Activated CD4-positive, alpha-beta T cell treated with anti-CD3 and anti-CD28 coated beads for 4 hours (primary cell): ENCODE measurements at regions not wholly inside any gene's neighbourhood (a gene's known extent, or its start where the extent isn't known, plus 50 kb on each side); places are given as distances from the start of the nearest gene placed in this dataset.

ENCODE experiments used
- DNase-seq, 2 donors: peaks; one replicate each; pipeline ENCODE4 v3.0.0-alpha.2; 2020

DNA sequence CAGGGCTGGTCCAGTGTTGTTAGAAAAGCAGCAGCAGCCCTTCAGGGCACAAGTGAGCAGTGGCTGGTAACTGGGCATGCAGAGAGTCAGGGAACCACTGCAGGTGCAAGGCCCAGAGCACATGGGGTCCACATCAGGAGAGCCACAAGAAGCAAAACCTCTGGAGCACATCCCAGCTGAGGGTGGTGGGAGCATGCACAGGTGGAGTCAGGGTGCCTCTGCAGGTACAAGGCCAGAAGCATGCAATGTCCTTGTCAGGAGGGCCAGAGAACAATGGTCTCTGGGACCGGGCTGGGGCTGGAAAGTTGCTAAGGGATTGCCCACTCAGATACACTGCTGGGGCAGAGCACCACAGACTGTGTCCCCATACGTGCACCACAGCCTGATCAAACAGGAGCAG lies 226.1 kb upstream of the UBE2E2 start:
- DNase-seq = no peak

DNA sequence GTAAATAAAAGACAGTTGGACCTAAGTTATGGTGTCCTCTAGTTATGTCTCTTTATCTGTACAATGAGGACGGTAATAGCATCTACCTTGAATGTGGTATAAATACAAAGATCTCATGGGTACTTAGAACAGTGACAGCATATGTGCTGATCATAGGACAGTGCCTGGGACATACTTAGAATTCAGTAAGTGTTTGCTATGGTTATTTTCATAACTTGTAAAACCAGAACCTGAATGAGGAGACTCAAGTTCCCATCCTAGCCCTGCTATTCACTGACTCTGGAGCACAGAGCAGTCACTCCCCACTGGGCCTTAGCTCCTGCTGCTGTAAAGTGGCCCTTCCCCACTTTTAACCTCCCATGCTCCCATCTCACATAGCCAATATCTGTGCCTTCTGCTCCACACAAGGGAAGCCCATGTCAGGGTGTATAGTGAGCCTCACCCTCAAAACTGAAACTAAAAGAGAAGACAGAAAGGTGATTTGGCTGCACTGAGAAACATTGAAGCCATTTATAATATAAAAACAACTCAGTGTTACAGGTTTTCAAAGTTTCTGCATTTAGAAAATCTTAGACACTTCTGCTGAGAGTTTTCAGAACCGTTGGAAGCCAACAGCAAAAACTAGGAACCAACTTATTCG lies 225.4 kb upstream of the UBE2E2 start:
- no peak for DNase-seq

DNA sequence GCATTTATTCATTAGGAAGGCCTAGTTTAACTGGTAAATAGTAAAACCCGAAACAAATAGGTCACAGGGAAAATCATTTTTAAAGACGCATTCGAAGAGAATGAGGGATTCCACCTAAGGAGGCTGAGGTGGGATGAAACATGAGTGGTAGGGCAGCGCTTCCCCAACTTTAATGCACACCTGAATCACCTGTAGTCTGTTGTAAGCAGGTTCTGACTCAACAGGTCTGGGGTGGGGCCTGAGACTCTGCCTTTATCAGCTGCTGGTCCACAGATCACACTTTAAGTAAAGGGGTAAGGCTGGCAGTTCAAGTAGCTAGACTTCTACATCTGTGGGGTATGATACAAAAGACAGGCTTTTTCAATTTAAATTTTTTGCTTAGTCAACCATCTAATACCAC lies 223.5 kb upstream of the UBE2E2 start:
- DNase-seq = no peak

DNA sequence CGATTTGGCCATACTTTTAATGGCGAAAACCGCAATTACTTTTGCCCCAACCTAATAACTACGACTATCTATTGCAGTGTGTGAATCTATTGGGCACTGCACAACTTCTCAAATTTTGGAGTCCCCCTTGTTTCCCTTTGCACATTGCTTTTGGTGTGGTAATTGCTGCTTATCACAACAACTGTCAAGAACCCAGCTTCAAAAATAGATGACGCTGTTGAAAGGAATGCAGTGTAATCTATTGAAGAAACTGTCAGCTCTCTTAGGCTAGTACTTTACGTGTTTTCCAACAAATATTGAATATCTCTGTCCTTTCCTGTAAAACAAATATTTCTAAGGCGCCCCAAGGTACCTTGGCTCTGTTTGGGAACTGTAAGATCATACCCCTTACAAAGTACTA lies 222.8 kb upstream of the UBE2E2 start:
- DNase-seq = no peak

DNA sequence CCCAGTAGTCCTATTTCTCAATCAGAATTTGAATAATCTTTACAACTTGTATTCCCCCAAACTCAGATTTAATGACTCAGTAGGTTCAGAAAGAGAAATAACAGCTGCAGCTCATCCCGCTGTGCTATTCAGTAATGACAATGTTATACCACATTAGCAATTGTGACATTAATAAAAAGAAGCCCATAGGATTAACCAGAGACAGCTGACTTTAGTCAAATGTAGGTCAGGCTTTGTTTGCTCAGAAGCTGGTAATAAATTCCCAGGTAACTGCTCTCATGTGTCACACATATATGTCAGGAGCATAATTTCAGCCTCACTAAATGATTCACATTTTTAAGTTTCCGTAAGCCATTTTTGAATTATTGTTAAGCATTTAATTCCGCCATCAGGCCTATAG lies 222.0 kb upstream of the UBE2E2 start:
- DNase-seq = no peak

DNA sequence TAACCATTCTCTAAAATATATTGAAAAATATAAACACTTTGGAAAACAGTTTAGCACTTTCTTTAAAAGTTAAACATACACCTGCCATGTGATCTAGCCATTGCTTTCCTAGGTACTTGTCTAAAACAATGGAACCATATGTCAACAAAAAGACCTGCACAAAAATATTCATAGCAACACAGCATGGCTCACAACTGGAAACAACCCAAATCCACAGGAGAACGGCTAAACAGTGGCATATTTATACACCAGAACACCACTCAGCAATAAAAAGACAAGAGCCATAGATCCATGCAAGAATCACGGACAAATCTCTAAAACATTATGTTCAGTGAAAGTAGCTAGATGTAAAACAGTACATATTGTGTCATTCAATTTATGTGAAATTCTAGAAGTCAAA lies 221.3 kb upstream of the UBE2E2 start:
- no peak for DNase-seq

DNA sequence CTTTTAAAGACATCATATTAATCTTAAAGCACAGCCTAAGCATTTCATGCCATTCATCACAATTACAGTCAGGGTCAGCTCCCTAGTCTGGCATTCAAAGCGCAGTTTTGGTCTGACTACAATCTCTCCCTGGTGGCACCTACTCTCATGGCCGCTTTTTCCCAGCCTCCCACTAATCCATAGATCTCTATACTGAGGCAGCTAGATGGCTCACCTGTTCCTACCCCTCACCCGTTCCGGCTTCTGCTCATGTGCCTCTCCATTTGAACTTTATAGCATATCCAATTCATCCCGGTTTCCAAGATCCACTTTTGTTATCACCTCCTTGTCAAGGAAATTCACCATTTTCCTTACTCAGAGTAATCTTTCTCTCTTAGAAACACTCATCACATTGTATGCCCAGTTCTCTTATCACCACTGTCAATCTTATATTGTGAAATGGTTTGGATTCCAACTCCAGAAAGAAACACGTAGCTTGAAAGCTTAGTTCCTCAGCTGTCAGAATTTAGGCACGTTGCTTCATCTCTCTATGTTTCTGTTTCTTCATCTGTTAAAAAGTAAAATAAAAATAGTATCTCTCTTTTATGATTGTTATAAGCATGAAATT lies 220.0 kb upstream of the UBE2E2 start:
- no peak for DNase-seq

DNA sequence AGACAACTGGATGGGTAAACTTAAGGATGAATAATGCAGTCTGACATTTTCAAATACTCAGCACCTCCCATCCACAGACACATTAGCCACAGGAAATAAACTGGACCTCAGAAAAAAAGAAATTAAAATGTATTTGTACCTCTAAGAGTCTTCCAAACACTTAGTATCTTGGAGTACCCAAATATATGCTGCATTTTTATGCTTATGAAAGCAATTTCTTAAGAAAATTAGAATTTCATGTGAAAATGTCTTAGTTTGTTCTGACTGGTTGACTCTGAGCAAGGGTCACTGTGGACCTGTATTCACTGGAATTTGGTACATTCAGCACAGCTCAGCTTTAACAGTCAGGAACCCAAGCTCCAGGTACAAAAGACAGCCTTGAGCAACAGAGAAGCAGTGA lies 216.2 kb upstream of the UBE2E2 start:
- DNase-seq = no peak

DNA sequence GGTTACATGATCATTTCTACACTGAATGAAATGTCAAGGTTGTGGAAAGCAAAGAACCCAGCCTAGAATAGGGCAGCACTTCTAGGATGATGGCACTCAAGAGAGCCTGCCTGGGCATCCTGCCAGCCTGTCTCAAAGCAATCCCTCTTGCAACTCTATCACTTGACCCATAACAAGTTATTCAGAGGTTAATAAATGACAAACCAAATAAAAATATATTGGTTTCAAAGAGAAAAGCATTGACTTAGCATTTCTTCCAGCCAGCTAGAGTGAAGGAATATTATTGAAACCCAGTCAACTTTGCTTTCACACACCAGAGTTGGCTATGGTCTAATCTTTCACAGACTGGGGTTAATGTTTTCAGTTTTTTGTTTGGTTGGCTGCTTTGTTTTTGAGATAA lies 214.6 kb upstream of the UBE2E2 start:
- no peak for DNase-seq

DNA sequence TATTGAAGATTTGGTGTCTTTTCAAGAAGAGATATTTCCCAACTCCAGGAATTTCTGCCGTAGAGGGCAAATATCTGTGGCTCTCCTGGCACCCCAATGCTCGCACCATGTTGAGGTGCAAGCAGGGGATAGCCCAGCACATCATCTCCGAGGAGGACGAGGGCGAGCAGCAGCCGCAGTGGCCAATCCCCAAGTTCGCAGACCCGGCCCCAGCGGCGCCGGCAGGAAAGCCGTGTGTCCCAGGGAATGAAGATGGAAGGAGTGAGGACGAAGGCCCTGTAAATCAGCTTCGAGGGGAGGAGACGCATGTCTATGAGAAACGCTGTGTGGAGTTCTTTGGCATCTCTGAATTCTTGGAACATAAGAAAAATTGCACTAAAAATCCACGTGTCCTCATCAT lies 213.4 kb upstream of the UBE2E2 start:
- DNase-seq = no peak

DNA sequence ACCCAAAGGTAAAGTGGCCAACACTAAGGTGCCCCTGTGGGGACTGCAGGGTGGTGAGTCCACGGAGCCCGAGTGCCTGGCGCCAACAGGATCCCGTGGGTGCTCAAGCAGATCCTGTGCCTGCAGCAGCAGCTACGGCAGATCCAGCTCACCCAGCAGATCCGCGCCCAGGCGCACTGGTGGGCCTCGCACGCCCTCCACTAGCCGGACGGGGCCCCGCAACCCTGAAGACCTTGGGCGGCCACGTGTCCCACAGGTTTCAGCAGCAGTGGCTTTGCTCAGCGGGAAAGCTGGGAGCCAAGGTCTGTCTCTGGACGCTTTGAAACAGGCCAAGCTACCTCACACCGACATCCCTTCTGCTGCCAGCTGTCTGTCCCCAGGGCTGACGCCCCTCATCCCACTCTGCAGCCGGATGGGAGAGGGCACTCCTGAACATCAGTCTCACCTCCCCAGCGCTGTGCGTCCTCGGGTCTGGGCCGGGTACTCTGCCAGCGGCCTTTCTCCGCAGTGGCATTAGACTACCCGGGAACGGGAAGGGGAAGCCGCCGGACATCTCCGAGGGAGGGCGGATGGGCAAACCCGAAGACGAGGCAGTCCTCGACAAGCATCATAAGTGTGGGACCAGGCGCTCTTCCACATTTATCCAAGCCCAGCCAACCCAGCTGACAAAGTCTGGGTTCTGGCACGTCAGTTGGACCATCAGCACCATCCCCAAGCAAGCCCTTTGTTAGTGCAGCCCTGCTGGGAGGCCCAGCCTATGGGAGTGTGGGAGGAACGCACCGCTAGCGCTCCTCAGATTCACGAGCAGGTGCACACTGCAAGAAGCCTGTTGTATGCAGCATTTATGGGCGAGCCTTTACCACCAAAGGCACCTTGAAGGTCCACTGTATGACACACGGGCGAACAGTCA lies 212.6 kb upstream of the UBE2E2 start:
- no peak for DNase-seq

DNA sequence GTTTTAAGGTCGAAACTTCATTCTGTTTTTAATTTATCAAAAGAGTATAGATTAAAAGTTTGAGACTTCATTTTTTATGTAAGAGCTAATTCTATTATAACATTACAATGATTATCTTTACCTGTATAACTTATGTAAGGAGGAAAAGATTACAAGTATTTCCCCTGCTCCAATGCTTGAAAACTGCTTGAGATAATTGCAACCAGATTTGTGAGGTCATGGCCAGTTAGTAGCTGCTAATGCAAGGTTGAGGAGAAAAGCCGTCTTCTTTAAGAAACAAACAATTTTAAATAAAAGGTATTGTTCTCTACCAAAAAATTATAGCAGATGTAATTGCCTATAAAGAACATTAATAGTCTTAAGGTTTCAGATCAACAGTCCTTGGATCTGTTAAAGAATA lies 208.3 kb upstream of the UBE2E2 start:
- DNase-seq = no peak

DNA sequence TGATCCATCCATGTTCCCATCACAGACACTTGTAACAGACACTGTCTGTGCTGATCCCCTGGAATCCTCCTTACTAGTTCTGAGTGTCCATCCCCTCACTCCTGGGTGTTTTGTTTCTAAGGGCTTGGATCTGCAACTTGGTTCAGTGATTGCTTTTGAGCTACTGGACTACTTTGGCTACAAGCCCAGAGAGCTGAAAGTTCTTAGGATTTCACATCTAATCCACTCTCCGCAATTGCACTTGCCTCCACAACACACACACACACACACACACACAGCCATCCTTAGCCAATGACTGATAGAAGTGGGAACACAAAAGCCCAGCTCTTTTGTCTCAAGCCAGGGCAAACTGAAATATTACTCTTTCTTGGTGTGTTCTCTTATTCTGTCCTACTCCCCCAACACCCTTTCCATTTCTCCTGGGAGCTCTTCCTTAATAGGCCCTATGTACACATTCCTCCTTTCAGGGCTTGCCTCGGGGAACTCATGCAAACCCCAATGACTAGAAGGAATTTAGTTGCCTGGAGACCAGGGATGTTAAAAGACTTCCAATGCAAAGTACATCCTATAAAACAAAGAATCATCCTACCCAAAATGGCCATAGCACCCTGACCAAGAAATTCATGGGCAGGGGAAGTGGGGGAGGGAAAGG lies 206.1 kb upstream of the UBE2E2 start:
- DNase-seq = no peak

DNA sequence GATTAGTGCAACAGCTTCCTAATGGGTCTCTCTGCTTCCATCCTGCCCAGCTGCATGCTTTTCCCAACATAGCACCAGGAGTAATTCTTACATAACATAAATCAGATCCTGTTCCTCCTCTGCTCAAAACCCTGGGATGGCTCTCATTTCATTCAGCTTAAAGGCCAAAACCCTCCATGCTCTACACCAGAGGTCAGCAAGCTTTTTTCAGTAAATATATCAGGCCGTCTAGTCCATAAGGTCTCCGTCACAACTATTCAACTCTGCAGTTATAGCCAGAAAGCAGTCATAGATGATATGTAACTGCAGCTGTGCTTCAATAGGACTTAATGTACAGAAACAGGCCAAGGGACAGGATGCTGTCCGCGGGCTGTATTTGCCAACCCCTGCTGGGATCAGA lies 202.8 kb upstream of the UBE2E2 start:
- DNase-seq = no peak

DNA sequence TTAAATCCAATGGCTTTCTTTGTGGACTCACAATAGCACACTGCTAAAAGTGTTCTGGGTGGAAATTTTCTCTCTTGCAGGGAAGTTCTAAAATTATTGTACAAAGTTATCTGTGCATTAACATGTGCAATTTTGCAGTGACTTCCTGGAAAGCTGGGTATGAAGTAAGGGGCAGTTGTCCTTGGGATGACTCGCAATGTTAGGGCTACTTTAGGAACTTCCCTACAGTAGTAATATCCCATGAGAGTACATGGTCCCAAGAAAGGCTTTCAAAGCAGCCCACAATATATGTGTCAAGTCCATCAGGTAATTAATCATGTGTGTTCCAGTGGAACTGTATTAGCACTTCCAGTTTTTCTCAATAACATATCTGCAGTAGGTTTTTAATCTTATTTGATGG lies 201.0 kb upstream of the UBE2E2 start:
- no peak for DNase-seq

DNA sequence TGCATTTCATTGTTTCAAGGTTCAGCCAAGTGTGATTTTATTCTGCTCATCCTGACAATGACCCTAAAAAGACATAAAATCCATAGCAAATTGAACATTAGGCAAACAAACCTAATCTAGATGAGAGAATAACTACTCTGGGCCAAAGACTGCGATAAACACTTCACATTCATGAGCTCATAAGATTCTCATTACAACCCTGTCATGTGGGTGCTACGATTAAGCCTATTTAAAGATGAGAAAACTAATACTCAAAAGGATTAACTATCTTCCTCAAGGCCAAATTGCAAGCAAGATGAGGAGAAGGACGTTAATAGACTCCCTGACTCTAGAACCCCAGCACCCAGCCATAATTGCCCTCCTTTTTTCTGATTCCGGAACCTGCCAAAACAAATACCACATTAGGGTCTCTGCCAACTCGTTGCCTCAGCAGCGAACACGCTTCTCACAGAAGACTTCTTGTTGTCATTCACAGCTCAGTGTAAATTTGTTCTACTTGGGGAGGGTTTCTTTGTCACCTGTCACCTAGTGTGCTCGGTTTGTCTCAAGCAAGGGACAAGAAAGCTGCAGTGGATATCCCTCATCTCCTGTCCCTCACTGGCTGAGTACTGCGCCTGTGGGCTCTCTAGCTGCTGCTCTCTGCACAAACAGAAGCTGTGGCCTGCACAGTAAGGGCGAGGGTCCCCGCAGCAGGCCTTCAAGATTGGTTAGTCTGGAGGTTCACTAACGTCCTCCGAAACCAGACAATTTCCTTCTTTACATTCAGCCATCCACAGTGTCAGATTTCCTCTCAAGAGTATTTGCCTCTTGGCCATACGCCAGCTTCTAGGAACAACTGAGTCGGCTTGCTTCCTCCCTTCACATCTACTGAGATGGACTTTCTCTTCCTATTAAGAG lies 200.0 kb upstream of the UBE2E2 start:
- DNase-seq = no peak

DNA sequence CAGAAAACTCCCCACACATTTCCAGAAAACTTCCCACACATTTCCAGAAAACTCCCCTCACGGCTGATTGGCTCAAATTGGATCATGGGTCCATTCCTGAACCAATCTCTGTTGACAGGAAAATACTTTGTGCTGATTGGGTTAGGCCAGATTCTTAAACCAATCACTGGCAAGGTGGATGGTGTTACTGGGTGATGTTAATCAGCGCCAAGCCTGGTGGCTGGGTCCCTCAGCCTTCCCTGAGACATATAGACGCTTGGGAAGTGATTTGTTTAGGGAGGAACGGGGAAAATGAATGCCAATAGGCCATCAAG lies 199.4 kb upstream of the UBE2E2 start:
- DNase-seq = no peak

DNA sequence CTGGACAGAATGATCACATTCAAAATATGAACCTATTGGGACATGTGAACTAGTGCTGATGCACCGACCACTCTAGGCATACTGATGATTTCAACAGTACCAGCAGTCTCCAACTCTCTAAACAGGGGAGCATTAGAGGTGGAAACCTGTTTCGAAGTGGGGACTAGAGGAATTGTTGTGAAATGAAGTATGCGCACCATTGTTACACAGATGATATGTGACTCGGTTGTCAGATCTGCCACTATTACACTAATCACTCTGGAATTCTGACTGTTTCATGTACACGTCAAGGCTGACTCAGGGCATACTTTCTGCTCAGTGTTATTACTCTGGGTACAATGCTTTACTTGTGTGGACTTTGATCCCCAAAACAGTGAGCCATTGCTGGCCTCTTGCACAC lies 198.2 kb upstream of the UBE2E2 start:
- no peak for DNase-seq

DNA sequence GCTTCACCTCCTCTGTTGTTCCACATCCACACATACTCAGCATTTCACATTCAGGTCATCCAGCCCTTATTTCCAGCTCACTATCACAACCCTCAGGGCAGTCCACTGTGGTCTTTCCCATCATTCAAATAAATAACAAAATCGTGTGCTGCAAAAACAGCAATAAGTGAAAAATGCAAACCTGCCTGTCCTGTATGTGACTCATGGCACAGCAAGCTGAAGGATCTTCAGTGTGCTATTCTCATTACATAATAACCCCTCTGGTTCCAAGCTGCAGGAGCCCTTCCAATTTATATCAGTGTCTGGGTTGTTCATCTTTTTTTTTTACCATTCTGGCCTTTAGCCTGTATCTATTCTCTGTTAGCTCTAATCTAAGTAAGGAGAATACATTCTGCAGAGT lies 185.3 kb upstream of the UBE2E2 start:
- no peak for DNase-seq

DNA sequence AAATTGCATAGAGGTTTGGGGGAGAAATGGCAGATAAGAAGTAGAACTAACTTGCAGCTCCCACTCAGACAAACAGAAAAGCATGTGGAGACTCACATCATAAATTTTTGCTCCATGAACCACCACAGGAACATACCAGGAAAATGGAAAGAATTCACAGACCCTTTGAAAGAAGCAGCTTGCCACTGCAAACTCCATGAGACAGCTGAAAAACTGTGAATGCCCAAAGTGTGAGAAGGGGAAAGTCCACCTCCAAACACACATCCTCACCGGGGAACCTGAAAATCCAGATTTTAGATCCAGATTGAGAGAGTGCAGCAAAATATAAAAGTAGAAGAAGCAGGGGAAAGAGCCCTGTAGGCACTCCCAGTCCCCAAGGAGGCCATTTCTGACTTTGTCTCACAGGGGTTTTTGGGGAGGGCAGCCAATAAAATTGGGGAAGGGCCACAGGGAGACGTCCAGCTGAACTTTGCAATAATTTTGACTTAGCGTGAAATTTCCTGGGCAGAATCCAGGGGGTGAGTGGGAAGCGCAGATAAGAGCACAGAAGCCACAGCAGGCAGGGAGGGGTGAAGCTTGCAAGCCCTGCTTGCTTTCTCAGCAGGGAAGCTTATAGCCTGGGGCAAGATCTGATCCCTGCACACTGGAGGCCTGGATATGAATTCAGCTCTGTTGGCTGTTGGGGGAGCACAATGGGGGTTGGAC lies 183.4 kb upstream of the UBE2E2 start:
- DNase-seq = no peak

DNA sequence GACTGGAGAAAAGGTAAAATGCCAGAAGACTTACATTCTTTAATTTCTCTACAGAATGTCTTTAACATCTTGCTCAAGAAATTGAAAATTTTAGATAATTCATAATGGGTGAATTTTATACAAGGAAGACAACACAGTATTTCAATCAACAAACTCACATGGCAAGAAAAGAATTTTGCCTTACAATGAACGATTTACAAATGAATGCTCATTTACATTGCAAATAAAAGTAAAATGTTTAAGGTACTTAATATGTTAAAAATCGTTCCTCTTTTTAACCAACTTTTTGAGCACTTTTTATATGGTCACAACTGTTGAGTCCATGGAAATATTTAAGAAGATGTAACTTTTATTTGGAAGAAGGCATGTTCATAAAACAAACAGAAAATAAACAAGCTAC lies 174.8 kb upstream of the UBE2E2 start:
- DNase-seq = no peak

DNA sequence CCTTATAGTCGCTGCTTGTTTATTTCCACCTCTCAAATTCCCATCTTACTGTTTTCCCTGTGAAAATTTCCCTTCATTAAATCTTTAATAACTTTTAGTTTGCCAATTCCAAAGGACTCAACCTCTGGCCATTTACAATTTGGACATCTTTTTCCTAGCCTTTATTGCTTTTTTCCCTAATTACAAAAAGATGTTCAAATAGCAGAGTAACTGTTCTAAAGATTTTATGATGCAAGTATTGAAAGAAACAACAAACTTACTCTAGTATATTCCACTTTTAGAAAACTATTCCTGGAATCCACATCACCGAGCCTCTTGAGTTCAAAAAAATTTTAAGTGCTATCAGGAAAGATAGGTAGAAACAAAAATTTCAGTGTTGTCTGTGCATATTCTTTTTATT lies 174.1 kb upstream of the UBE2E2 start:
- DNase-seq = no peak
